T47D (cell line): ENCODE measurements at regions not wholly inside any gene's neighbourhood (a gene's known extent, or its start where the extent isn't known, plus 50 kb on each side); places are given as distances from the start of the nearest gene placed in this dataset.

ENCODE experiments used
- DNase-seq, 2 experiments: peaks; one replicate each; pipeline versions ENCODE4 v3.0.0 to v3.0.0-alpha.2; 2011 to 2012; ENCODE audit warnings: low read depth in 1 of 2, low spot score in 1 of 2
- JUND ChIP-seq: IDR thresholded peaks from 2 replicates; pipeline ENCODE4 v1.6.1; 2012; ENCODE audit warnings: low read depth
- in situ Hi-C: cut with HindIII; loops from 2 replicates; pipeline ENCODE4 v1.10.0; 2016; ENCODE audit warnings: low sequenced_read_pairs, low pct_unique_long_range_greater_than_20kb

DNA sequence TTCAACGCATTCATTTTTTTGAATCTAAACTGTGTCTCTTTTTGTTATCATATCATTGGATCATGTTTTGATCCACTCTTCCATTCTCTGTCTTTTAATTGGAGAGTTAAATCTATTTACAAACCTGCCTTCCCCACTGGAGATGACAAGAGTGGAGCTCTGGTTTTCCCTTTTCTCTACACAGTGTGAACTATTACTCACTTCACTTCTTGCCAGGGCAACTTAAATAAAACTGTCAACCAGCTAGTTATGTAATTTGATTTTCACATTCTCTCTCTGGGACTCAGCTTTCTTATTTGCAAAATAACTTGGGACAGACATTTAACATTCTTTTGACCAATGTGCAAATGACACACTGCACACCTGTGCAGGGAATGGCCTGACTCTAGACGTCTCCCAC is 230.8 kb upstream of the CST7 start:
- in situ Hi-C loops = no loop called here
- TF ChIP-seq JUND = no peak
- no peak for DNase-seq

DNA sequence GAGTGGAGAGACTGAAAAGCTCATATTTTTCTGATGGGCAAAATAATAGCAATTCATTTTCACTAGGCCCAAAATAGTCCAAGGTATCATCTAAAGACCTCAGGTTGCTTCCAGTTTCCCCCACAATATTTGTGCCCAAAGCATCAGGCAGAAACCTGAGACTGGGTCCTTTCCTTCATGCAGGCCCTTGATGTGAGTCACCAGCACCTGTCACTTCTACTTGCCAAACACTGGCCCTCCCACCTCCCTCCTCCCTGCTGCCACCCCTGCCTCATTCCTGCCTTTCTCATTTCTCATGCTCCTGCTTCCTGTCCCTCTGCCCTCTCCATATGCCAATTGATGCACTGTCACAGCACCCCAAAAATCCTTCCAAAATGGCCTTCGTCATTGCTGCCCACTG is 230.4 kb upstream of the CST7 start:
- no peak for DNase-seq
- no peak for TF ChIP-seq JUND
- in situ Hi-C loops = no loop called here

DNA sequence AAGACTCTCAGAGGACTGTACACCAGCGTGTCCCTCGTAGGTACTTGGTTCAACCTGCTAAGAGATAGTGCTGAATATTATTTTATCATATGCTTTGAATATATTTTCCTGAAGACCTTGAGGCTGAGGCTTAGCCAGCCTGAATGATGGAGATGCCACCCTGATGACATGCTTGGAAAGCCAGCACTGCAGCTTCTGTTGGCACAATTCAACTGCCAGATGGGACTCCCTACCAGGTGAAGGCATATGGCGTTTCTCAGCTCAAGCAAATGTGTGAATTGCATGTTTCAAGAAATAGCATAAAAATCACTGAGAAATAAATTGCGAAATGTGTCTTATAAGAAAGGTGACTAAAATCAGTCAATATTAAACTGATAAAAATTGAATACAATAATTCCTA is 228.1 kb upstream of the CST7 start:
- DNase-seq = no peak
- in situ Hi-C loops = no loop called here
- no peak for TF ChIP-seq JUND

DNA sequence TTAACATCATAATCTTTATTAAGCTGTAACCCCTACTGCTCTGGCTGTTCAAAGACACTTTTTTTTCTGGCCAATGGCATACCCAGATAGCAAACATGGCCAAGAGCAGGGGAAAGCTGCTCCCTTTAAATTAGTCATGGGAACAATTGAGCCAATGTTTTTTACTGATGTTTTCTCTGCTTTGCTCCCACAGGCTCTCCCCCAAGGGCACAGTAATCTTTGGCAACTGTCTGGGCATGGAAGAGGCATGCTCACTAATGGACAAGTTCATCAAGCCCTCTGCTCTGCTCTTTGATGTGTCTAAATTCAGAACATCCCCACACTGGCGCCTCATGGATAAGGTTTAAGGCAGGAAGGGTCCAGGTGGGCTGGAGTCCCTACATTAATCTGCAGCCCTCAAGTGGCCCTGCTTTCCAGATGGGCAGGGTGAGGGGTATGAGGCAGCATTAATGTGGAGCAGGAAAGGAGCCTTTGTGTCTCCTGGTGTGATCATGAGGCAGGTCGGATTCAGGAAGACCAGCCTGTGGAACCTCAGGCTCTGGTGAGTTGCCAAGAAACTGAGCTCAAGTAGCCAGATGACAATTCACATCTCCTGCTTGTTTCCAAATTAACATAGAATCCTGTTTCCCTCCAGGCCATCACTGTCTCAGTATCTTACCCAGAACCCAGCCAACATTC is 227.0 kb upstream of the CST7 start:
- TF ChIP-seq JUND = no peak
- in situ Hi-C loops = no loop called here

DNA sequence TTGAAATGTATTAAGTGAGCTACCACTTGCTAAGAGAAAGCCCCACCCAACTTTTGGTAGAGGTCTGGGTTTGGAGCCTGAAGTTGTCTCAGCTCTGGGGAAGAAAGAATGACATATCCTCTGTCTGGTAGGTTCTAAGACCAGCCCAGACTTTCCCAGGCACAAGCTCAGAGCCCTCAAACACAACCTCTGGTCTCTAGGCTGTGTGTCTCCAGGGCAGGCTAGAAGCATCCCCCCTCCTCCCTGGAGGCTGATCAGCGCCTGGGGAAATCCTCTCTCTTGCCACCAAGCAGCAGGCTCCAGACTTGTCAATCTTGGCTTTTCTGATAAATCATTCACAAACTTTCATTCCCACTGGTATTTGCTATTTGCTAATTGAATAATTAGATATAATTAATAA is 226.5 kb upstream of the CST7 start:
- TF ChIP-seq JUND = no peak
- in situ Hi-C loops = no loop called here
- no peak for DNase-seq

More for the DNA sequence above, 227.0 kb upstream of the CST7 start:
- no peak for DNase-seq

DNA sequence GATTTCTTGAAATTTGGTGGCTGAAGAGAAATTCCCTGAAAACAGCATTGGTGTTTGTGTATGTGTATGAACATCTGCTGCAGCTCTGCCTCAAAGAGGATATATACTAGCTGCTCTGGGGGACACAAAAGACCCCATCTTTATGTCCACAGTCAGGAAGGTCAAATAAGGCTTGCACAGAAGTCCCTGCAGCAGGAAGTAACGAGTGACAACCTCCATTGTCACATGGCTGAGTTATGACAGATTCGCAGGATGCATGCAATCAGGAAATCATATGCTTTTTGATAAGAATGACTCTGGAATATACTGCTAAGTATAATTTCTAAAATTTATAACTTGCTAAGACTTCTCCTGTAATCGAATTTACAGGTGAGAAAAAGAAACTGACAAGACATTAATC is 225.9 kb upstream of the CST7 start:
- no peak for TF ChIP-seq JUND
- no peak for DNase-seq
- in situ Hi-C loops = no loop called here

DNA sequence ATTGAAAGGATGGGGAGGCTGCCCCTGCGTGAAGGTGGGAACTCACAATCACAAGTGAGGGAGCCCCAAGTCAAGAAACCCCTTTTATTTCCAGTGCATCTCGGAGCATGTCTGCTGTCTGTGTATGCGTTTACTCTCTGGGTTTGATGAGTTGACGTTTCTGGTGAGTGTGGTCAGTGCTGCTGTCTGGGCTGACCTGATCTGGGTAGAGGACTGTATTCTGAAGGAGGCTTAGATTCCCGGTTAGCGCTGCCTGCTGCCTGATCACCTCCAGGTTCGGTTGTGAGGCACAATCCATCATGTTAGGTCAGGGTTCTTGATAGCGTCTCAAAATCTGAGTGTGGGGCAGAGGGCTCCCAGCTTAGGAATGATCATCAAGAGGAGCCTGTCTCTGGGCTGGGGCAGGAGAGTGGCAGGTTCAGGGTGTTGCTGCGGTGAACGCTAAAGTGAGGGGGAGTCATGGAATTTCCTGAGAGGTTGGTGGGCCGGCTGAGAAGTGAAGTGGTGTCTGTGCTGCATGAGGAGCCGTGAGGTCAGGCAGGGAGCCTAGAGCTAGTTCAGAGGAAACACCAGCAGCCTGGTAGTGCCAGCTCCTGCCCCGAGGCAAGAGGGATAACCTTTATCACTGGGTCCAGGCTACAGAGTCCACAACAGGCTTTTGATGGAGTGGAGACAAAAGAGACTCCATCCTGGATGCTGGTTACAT is 225.3 kb upstream of the CST7 start:
- no peak for DNase-seq
- no peak for TF ChIP-seq JUND
- in situ Hi-C loops = no loop called here

DNA sequence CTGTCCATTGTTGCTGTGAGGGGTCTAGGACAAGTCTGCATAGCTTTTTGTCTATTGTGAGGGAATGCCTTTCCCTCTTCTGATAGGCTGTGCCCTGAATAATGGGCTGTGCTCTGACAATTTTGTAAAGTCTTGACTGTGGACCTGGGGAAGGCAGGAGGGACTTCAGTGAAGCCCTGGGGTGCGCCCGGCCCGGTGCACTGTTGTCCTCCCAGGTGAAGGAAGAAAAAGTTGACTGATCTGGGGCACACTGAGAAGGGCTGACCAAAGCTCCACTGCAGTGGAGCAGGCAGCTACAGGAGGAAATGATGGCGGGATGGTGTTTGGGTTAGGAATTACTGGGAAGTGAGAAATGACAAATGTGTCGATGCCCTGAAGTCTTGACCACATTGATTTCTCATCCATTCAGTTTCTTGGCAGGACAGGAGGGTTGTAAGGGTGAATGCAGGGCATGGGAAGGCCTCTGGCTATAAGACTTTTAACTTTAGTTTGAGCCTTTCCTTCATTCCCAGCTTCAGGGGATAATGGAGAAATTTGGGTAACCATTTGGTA is 224.0 kb upstream of the CST7 start:
- no peak for TF ChIP-seq JUND
- in situ Hi-C loops = no loop called here
- DNase-seq = no peak

DNA sequence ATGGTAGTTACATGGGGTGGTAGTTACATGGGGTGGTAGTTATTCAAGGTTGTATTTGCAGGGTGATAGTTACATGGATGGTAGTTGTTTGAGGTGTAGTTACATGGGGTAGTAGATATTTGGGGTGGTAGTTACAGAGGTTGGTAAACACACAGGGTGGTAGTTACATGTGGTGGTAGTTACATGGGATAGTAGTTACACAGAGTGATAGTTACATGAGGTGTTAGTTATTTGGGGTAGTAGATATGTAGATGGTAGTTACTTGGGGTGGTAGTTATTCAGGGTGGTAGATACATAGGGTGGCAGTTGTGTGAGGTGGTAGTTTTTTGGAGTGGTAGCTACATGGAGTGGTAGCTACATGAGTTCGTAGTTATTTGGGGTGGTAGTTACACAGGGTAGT is 221.3 kb upstream of the CST7 start:
- in situ Hi-C loops = no loop called here
- no peak for DNase-seq
- TF ChIP-seq JUND = no peak

DNA sequence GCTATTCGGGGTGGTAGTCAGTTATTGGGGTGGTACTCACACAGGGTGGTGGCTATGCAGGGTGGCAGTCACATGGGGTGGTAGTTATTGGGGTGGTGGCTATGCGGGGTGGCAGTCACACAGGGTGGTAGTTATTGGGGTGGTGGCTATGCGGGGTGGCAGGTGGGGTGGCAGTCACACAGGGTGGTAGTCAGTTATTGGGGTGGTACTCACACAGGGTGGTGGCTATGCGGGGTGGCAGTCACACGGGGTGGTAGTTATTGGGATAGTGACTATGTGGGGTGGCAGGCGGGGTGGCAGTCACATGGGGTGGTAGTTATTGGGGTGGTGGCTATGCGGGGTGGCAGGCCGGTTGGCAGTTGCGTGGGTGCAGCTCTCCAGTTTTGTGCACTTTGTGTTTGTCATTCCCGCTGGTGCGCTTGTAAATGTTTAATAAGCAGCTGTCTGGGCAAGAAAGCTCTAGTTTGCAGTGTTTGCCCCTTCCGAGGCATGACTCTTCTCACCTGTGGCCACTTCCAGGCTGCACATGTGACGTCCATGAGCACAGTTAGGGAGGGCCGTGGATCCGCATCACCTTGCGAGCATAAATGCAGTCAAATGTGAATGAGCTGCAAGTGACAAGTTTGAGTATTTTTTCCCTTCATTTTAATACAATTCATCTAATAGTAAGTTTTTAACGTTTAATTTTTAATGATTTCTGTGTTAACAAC is 219.0 kb upstream of the CST7 start:
- in situ Hi-C loops = no loop called here
- no peak for DNase-seq
- TF ChIP-seq JUND = no peak

DNA sequence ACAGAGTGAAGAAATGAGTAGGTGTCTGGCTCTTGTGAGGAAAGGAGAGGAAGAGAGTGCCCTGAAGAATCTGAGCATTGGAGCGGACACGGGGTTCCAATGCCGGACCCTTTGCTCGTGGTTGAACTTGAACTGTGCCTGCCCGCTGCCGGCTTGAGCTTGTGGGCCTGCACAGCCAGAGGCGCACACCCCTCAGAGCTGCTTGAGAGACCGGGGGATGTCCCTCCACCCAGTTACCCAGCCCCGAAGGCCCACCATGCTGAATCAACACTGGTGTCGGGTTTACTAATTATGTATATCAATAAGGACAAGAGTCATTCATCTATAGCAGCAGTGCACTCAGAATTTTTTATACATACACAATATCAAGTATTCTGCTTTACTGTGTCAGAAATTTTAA is 218.3 kb upstream of the CST7 start:
- DNase-seq = no peak
- no peak for TF ChIP-seq JUND
- in situ Hi-C loops = no loop called here

DNA sequence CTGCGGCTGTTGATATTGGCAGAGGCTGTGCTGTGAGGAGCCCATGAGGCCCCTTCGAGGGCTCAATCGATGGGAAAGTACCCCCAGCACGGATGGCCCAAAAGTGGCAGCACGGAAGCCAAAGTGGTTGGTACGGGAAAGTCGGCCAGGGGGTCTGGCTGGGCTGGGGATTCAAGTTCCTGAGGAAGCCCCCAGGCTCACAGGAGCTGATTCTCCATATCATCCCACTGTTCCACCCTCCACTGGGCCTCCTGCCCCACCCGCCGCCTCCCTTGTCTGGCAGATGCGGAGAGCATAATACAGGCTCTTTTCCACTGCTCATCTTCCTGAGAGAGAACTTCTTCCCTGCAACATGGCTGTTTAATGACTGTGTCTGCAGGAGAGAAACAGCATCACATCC is 217.8 kb upstream of the CST7 start:
- TF ChIP-seq JUND = no peak
- no peak for DNase-seq
- in situ Hi-C loops = no loop called here

DNA sequence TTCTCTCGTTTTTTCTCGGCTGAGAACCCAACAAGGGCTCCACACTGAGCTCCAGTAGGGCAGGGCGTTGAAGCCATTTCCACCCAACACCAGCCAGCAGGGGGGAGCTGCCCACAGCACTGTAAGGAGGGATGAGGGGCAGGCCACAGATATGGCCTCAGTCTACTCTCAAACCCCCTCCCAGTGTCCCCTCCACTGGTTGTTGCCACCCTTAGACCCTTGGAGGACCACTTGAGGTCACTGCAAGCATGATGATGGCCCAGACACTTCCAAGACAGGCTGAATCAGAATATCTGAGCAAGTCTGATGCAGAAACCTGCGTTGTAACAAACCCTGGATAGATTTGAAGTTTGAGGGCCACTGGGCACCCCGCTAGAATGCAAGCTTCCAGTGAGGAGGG is 217.0 kb upstream of the CST7 start:
- TF ChIP-seq JUND = no peak
- DNase-seq = no peak
- in situ Hi-C loops = no loop called here
